GM18520 (cell line): ENCODE measurements at regions not wholly inside any gene's neighbourhood (a gene's known extent, or its start where the extent isn't known, plus 50 kb on each side); places are given as distances from the start of the nearest gene placed in this dataset.
"Not testable (repeated sequence)": the region's sequence is repeated elsewhere in the genome, so short reads cannot be mapped to it uniquely, and the experiment has no call there.

Source experiments
- ATAC-seq: cut with Tn5 transposase; IDR thresholded peaks from one replicate; pipeline ENCODE4 v1.9.1; 2021; ENCODE audit not compliant: unreplicated experiment

DNA sequence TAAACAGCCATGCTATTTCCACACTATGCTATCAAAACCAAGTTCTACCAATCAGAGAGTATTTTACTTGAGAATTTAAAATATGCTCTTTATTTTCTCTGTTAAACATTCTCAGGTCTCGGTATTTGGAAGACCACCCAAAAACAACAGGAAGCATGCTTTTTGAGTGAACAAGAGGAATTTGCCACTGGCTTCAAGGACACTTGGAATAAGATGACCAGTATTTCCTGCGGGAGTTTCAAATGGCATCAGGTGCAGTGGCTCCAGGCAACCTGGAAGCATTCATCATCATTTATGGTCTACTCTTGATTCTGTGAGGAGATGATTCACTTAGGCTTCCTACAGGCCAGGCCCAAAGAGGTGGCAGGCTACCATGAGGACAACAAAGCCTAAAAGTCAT lies 305.7 kb upstream of the ATP11B start:
- ATAC-seq, result no peak

DNA sequence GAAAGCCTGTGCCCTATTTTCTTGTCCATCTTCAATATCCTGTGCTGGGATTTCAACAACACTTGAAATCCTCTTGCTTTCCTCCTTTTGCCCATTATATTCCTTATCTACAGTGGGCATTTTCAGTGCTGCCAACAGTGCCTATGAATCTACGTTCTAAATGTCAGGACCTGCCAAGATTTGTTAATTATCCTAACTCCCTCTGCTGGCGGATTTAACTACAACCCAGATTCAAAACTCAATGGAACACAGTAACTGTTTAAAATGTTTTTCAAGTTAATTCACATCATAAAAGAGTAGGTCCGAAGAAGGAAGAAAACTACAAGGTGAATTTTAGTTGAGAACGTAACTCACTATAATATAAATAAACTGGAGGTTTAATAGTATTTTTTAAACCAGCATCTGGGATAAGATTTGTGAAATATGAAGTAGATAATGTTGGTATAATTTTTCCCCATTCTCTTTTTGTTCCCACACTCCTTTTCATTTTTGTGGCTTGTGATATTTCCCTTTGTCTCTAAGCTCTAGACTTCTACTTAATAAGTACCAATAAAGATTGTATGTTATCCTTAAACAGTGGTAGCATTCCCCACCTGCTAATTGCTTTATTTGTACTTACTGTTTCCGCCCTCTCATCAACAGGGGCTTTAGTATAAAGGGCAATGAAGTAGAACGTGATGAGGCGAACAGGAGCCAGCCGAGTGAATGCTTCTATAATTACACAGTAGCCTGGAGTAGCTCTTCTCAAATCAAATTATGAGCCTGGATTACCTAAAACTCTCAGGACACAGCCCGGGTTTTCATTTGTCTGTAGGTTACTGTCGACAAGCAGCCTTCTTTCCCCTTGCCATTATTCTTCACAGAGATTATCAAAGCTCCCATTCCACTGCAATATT lies 302.5 kb upstream of the ATP11B start:
- no peak for ATAC-seq

GRCh38 chr3:182491577-182491976 lies 301.7 kb upstream of the ATP11B start:
- no peak for ATAC-seq

DNA sequence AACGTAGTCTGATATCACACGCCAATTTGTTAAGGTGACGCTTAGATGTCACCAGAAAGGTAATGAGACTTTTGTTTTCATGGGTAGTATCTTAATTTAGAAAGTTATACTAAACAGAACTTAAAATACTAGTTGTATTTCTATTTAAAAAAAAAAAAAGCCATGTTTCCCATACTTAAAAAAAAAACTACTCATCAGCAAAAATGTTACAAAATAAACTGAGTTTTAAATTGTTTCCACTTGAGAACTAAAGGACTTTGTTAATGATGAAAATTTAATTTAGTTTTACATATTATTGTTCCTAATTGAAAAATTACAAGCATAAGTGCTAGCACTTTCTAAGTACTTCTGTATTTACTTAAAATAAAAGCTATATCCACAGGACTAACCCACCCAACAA lies 300.8 kb upstream of the ATP11B start:
- no peak for ATAC-seq

DNA sequence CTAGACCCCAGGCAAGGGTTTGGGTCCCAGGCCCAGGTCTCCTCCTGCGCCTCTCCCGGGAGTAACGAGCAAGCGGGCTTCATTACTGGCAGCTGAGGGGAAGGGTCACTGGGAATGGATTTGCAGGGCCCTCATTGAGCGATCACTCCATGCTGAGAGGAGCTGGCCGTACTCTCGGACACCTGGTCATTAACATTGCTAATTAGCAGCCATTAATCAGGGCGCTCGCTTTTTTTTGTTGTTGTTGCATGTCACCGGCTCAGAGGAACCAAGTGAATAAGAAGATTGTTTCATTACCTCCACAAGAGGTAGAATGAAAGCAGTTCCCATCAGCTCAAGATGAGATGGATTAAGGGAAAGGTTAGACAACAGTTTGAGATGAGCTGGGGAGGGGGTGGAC lies 293.0 kb upstream of the ATP11B start:
- ATAC-seq, result no peak

DNA sequence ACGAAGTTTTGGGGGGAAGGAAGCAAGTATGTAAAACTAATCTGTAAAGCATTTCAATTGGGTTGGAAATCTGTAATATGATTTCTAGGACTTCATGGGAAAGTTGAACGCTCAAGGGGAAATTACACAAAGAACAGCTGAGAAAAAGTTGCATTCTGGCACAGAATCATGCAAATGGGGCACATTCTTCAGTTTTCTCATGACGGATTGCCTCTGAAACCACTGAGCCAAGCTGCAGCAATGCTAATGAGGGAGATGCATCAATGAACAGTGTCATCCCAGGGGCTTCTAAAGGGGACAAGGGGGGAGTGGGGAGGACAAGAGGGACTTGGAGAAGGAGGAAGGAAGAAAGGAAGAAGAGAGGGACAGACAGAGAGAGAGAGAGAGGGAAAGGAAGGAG lies 291.4 kb upstream of the ATP11B start:
- no peak for ATAC-seq

DNA sequence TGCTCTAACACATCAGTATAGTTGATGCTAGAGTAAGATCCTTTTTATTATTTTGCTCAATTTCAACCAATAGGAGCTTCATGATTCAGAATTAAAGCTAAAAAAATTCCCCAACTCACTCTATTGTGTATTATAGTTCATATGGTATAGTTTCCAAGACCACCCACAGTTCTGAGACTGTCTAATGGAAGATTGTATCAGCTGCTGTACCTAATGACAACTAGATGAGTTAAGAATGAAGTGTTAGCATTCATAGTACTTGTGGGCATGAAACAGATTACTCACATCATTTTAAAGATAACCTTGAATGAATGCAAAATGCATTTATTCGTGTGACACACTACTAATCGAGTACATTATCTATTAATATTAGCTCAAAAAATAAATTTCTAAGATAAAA lies 289.9 kb upstream of the ATP11B start:
- ATAC-seq, result no peak

GRCh38 chr3:182508919-182509711 lies 284.2 kb upstream of the ATP11B start:
- no peak for ATAC-seq

GRCh38 chr3:182509844-182510460 lies 283.4 kb upstream of the ATP11B start:
- no peak for ATAC-seq

DNA sequence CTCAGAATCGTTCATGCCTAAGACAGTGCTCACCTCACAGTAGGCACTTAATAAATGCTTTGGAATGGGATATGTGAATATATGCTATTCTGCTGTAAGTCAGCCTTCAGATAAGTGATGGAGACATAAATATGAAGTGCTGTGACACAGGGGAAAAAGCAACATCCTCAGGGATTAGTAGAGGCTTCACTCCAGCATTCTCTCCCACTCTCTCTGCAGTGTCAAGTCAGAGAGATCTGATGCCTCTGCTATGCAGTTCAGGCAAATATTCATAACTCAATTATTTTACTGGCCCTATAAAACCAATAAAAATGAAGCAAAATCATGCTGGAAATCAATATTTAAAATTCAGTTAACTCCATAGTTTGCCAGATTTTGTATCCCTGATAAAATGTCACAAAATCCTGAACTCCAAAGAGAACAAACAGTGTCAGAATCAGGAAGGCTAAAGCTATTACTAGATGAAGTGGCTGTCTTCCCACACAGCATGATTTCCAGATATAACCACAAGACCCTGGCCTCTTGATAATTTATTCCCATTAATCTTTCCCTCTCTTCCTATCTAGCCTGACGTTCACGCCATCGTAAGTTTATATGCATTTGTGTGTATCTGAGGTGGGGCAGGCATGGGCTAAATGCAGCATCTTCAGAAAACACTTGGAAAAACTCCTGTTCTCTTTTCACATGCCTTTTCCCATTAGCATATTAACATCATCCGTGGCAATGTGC lies 278.9 kb upstream of the ATP11B start:
- ATAC-seq, result no peak

- no peak for ATAC-seq
These were observed 276.5 kb upstream of the ATP11B start for GRCh38 chr3:182516597-182517336.

- ATAC-seq, result no peak
These were observed 273.7 kb upstream of the ATP11B start for GRCh38 chr3:182519569-182519968.

GRCh38 chr3:182521339-182521738 lies 272.0 kb upstream of the ATP11B start:
- no peak for ATAC-seq

GRCh38 chr3:182523424-182523823 lies 269.9 kb upstream of the ATP11B start:
- not testable (repeated sequence) for ATAC-seq

DNA sequence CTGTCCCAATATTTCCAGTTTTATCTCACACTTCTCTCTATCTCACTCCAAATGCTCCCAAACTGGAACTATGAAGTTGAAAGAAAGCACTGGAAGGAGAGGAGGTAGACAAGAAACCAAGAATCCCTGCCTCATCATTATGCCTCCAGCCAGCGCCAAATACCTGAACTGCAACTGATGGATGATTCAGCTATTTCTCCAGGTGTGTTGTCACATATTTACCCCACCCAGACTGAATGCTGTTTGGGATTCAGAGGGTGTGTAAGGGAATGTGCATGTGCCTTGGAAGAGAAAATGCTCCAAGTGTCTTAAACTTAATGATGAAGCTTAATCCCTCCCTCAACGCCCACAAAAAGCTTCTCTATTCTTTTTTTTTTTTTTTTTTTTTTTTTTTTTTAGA lies 269.5 kb upstream of the ATP11B start:
- ATAC-seq, result no peak

DNA sequence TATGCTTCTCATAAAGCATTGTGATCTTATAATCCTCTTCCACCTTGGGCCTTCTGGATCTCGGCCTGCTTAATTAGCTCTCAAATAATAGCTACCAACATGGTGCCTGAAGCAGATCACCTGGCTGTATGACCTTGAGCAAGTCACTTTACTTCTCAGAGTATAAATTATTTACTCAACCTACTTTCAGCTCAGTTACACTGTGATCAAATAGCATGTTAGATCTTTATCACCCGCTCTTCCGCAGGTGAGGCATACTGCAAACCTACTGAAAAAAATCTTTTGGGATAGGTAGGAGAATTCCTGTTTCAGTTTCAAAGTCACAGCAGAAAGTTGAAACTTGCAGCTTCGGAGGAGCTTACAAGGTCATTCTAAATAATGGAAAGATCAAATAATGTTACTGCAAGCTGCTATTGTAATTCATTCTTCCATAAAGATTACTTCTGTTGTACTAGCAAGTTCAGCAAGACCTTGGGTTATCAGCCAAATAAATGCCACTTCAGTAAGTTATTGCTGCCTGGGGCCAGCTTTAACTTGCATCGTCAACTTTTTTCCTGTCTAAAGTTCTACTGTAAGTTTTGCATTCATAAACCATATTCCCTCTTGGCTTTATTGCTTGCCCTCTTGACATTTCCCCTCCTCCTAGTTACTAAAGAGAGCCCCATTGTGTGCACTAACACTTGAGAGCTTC lies 268.4 kb upstream of the ATP11B start:
- ATAC-seq, result no peak

DNA sequence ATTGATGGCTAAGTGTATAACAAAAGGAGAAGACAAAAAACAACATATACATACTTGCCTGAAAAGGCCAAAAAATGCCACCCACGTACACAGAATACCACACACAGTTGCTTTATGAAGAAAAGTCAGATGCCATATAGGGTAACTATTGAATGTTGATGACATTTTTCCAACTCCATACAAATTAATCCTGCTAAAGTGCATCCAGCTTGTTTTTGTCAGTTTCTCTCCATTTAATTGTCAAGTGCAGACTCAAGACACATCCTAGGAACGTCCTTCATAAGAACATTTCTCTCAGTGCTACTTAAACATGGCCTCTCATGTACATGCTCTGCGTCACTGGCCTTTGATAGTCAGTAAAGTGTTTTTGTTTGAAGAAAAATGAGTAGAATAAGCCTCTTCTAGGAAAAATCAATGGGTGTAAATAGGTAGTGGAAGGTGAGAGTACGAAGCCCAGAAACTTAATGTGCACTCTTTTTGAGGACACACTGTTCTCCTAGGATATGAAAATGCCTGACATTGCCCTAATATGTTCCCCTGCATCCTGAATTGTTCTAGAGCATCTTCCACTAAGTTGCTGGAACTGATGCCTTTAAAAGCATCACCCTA lies 267.4 kb upstream of the ATP11B start:
- ATAC-seq, result no peak

DNA sequence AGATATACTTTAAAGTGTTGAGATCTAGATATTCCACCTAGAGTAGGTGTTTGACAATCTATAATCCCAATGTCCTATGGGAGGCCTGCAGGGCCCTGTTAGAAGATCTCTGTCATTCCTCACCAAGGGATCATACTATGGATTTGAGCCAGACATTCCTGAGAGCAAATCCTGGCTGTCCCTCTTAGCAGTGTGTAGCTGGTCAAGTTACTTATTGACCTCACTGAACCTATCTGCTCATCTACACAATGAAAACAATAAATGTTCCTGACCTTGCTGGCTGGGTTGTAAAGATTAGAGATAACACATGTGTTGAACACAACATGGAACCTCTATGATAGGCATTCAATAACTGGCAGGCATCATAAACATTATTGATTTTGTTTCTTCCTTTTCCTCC lies 265.6 kb upstream of the ATP11B start:
- no peak for ATAC-seq

DNA sequence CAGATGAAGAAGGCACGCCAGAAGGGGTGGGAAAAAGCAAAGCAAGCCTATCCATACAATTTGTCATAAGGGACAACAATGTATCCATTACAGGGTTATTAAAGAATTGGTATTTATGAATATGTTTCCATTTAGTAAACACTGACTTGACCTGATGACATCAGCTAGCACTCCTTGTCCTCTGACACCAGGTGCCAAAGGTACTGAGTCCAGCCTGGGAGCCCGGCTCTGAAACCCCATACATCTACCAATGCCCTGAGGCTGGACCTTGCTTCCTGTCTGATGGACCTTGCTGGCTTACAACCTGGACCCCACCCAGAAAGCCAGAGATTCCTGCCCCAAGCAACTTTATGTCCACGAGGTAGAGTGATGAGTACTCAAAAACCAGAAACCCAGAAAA lies 263.0 kb upstream of the ATP11B start:
- no peak for ATAC-seq
